ENCODE measurements at regions not wholly inside any gene's neighbourhood (a gene's known extent, or its start where the extent isn't known, plus 50 kb on each side); places are given as distances from the start of the nearest gene placed in this dataset.

DNA sequence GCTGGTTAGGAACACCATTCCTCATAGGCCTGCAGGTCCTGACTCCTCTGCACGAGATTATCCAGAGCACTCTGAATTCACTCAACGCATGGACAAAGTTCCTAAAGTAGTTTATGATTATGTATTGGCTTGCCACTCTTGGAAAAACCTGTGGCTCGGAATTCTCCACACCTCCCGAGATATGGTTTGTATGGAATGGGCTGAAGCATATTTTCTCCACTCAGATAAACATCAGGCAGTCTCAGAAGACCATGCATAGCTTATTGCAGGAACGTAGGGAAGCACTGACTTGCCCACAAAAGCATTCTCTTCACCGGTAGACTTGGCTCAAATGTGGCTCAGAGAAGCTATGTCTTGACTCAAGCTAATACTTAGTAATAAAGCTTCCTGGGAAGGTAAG lies 338.6 kb upstream of the NFE2L3 start:
- TF ChIP-seq POLR2AphosphoS5 (IDR thresholded peaks at IDR 0.05; ENCODE audit: borderline replicate concordance, low read depth, low read length) = no peak
- TF ChIP-seq EZH2 (IDR thresholded peaks at IDR 0.05) = no peak

Measured in SK-N-MC (cell line).